Lung (tissue), 11 donors: ENCODE measurements at regions not wholly inside any gene's neighbourhood (a gene's known extent, or its start where the extent isn't known, plus 50 kb on each side); places are given as distances from the start of the nearest gene placed in this dataset.

Source experiments
- ATAC-seq: fragments of 200-7000 bp; cut with Tn5 transposase; one replicate; pipeline ENCODE4 v1.9.1; 2020; ENCODE audit warnings: moderate number of reproducible peaks; ENCODE audit not compliant: insufficient read depth, low FRiP score
- DNase-seq, 3 donors: peaks; one replicate each; pipeline ENCODE4 v3.0.0-alpha.2; 2013 to 2017
- H3K27ac ChIP-seq, 2 donors: one replicate each; pipeline ENCODE4 v1.5.1; 2013; ENCODE audit warnings: mild to moderate bottlenecking in 2 of 2, moderate library complexity in 2 of 2, control low read depth in 1 of 2, inconsistent platforms in 1 of 2, low read depth in 1 of 2, low read length in 1 of 2
- H3K27me3 ChIP-seq, 3 donors: one replicate each; pipeline ENCODE4 v1.5.1; 2013; ENCODE audit warnings: low read length in 2 of 3; ENCODE audit not compliant: control insufficient read depth in 3 of 3, insufficient read depth in 3 of 3
- H3K36me3 ChIP-seq, 4 donors: one replicate each; pipeline ENCODE4 v1.5.1; 2013; ENCODE audit warnings: low read length in 4 of 4, mild to moderate bottlenecking in 1 of 4, moderate library complexity in 1 of 4; ENCODE audit not compliant: control insufficient read depth in 4 of 4, insufficient read depth in 4 of 4
- H3K4me1 ChIP-seq, 5 donors: one replicate each; pipeline ENCODE4 v1.5.1; 2013; ENCODE audit warnings: low read length in 5 of 5, mild to moderate bottlenecking in 2 of 5, moderate library complexity in 1 of 5; ENCODE audit not compliant: control insufficient read depth in 5 of 5, insufficient read depth in 5 of 5
- H3K4me3 ChIP-seq: one replicate; pipeline ENCODE4 v1.5.1; 2013; ENCODE audit warnings: mild to moderate bottlenecking, control low read depth, moderate library complexity
- H3K9ac ChIP-seq, 2 donors: one replicate each; pipeline ENCODE4 v1.5.1; 2013; ENCODE audit warnings: low read length in 2 of 2, control low read depth in 1 of 2; ENCODE audit not compliant: insufficient read depth in 1 of 2
- H3K9me3 ChIP-seq, 4 donors: one replicate each; pipeline ENCODE4 v1.5.1; 2013; ENCODE audit warnings: low read length in 3 of 4, mild to moderate bottlenecking in 1 of 4, moderate library complexity in 1 of 4; ENCODE audit not compliant: control insufficient read depth in 4 of 4, insufficient read depth in 3 of 4
- WGBS, 2 donors: extraction: QIAGEN DNeasy Blood & Tissue Kit; methylation state at CpG; one replicate each; pipeline ENCODE4 v1.1.7; 2013; 5-methylcytosine and 5-hydroxymethylcytosine counted together
- TF ChIP-seq, protein P1 (sequence below): IDR thresholded peaks from 2 replicates; pipeline ENCODE4 v1.5.1; 2012; ENCODE audit warnings: mild to moderate bottlenecking; ENCODE audit errors: control extremely low read depth, extremely low read depth
- donor health status: control.
- donor health status: control.
- donor health status: Bipolar disorder and iron deficiency.
- donor health status: healthy.
- donor health status: DM: yes; HTN: yes; CAD: no.

DNA sequence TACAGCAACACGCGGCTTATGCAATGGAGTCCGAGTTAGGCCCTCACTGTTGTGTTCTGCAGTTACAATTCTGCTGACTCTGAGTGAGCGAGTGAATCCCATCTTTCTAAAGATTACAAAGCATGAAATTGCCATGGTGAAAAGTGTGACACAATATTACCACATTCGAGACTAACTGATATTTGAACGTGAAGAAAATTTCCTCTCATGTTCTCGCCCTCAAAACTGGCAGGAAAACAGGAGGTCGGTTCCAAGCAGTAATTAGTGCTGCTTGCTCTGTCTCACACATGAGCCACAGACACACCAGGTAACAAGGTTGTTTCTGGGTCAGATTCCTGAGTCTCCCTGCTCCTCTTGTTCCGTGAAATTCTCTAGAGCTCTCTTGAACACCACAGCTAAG lies 93.7 kb upstream of the RIOK3 start:
- Histone ChIP-seq H3K4me1 (peaks cover 4 to 32% (median 25%) of the 10 kb centered on the region in 5 donors), H3K4me3 (no peak overlapping the region), H3K27me3 (no peaks in the 10 kb centered on the region), H3K9me3 (no peaks in the 10 kb centered on the region), H3K27ac (no peak overlapping the region), H3K9ac (no peak overlapping the region), H3K36me3 (no peaks in the 10 kb centered on the region)
- ATAC-seq (no peak), DNase-seq (no peak)
- TF ChIP-seq, protein P1, sequence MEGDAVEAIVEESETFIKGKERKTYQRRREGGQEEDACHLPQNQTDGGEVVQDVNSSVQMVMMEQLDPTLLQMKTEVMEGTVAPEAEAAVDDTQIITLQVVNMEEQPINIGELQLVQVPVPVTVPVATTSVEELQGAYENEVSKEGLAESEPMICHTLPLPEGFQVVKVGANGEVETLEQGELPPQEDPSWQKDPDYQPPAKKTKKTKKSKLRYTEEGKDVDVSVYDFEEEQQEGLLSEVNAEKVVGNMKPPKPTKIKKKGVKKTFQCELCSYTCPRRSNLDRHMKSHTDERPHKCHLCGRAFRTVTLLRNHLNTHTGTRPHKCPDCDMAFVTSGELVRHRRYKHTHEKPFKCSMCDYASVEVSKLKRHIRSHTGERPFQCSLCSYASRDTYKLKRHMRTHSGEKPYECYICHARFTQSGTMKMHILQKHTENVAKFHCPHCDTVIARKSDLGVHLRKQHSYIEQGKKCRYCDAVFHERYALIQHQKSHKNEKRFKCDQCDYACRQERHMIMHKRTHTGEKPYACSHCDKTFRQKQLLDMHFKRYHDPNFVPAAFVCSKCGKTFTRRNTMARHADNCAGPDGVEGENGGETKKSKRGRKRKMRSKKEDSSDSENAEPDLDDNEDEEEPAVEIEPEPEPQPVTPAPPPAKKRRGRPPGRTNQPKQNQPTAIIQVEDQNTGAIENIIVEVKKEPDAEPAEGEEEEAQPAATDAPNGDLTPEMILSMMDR = no peak
- WGBS, 2 donors = 46 to 74% methylated on average over 9 of the region's 9 CpGs

- WGBS, 2 donors = 94 to 95% methylated on average over 6 of the region's 6 CpGs
- Histone ChIP-seq H3K27me3 (no peaks in the 10 kb centered on the region), H3K9me3 (no peaks in the 10 kb centered on the region), H3K36me3 (no peaks in the 10 kb centered on the region), H3K9ac (no peak overlapping the region), H3K27ac (no peak overlapping the region), H3K4me1 (peaks cover 0 to 6% (median 4%) of the 10 kb centered on the region in 5 donors), H3K4me3 (no peak overlapping the region)
- no peak for ATAC-seq
- no peak for DNase-seq
- TF ChIP-seq, protein P1 = no peak
Measured at GRCh38 chr18:23363865-23364570, 89.1 kb upstream of the RIOK3 start.

GRCh38 chr18:23365602-23366001 lies 87.5 kb upstream of the RIOK3 start:
- peak overlapping the region in 1 of 2 donors; percentile 3 for H3K9ac ChIP-seq
- WGBS, 2 donors = 86 to 92% methylated on average over 2 of the region's 2 CpGs
- DNase-seq (peak in 2 of 3 donors; percentile 28 to 46), ATAC-seq (no peak)
- TF ChIP-seq, protein P1 = no peak
- peaks cover 0 to 6% (median 4%) of the 10 kb centered on the region in 5 donors for H3K4me1 ChIP-seq
- no peaks in the 10 kb centered on the region for H3K36me3 ChIP-seq
- H3K27me3 ChIP-seq = no peaks in the 10 kb centered on the region
- H3K27ac ChIP-seq = peak overlapping the region in 1 of 2 donors; percentile 12
- H3K9me3 ChIP-seq = no peaks in the 10 kb centered on the region
- H3K4me3 ChIP-seq = no peak overlapping the region
